ENCODE measurements at regions not wholly inside any gene's neighbourhood (a gene's known extent, or its start where the extent isn't known, plus 50 kb on each side); places are given as distances from the start of the nearest gene placed in this dataset.

- no peak for TF ChIP-seq CTCF (IDR thresholded peaks at IDR 0.05 in 4 of 5, conservative IDR thresholded peaks at IDR 0.05 in 1 of 5)
- TF ChIP-seq POLR2A (IDR thresholded peaks at IDR 0.05) = no peak
Observed at GRCh38 chr2:200179151-200179550, 127.3 kb upstream of the SPATS2L start.
